Inflammatory macrophage treated with lipopolysaccharide for 1 hour (primary cell): ENCODE measurements at regions not wholly inside any gene's neighbourhood (a gene's known extent, or its start where the extent isn't known, plus 50 kb on each side); places are given as distances from the start of the nearest gene placed in this dataset.

ENCODE experiments used
- DNase-seq, 2 donors: peaks; one replicate each; pipeline ENCODE4 v3.0.0-alpha.2; 2020 to 2022

- DNase-seq = no peak
Observed at GRCh38 chr14:61950340-61950739, 188.1 kb downstream of the SNAPC1 start.

- DNase-seq = no peak
Observed at GRCh38 chr14:61953602-61954001, 191.4 kb downstream of the SNAPC1 start.

GRCh38 chr14:61954306-61954705 lies 192.1 kb downstream of the SNAPC1 start:
- DNase-seq = no peak

GRCh38 chr14:61956517-61956916 lies 194.3 kb downstream of the SNAPC1 start:
- DNase-seq = no peak

GRCh38 chr14:61959348-61959747 lies 197.1 kb downstream of the SNAPC1 start:
- no peak for DNase-seq

GRCh38 chr14:61961369-61961768 lies 199.1 kb downstream of the SNAPC1 start:
- DNase-seq = no peak

- DNase-seq = no peak
Observed at GRCh38 chr14:61963926-61964325, 201.7 kb downstream of the SNAPC1 start.

GRCh38 chr14:61965030-61965745 lies 203.0 kb downstream of the SNAPC1 start:
- peak; percentile 3 to 18 for DNase-seq

- no peak for DNase-seq
Observed at GRCh38 chr14:61968207-61968606, 206.0 kb downstream of the SNAPC1 start.

GRCh38 chr14:61972711-61973110 lies 210.5 kb downstream of the SNAPC1 start:
- DNase-seq = no peak

- no peak for DNase-seq
Observed at GRCh38 chr14:61973981-61974380, 211.8 kb downstream of the SNAPC1 start.

GRCh38 chr14:61977217-61977616 lies 215.0 kb downstream of the SNAPC1 start:
- DNase-seq = no peak

- no peak for DNase-seq
Observed at GRCh38 chr14:61988240-61988639, 226.0 kb downstream of the SNAPC1 start.

- no peak for DNase-seq
Observed at GRCh38 chr14:61992139-61992538, 229.9 kb downstream of the SNAPC1 start.

GRCh38 chr14:61992926-61993325 lies 230.7 kb downstream of the SNAPC1 start:
- DNase-seq = no peak

- no peak for DNase-seq
Observed at GRCh38 chr14:61994589-61994988, 232.4 kb downstream of the SNAPC1 start.

- DNase-seq = no peak
Observed at GRCh38 chr14:61996753-61997152, 234.5 kb downstream of the SNAPC1 start.

- DNase-seq = no peak
Observed at GRCh38 chr14:61997161-61997560, 234.9 kb downstream of the SNAPC1 start.

- DNase-seq = no peak
Observed at GRCh38 chr14:62001963-62002362, 239.7 kb downstream of the SNAPC1 start.

GRCh38 chr14:62002642-62003041 lies 240.4 kb downstream of the SNAPC1 start:
- peak; percentile 5 to 17 for DNase-seq

GRCh38 chr14:62003701-62004100 lies 241.5 kb downstream of the SNAPC1 start:
- no peak for DNase-seq

- DNase-seq = no peak
Observed at GRCh38 chr14:62006116-62006731, 244.0 kb downstream of the SNAPC1 start.

GRCh38 chr14:62015243-62015642 lies 253.0 kb downstream of the SNAPC1 start:
- no peak for DNase-seq

GRCh38 chr14:62015945-62016344 lies 253.7 kb downstream of the SNAPC1 start:
- no peak for DNase-seq
